GM23338 (cell line): ENCODE measurements at regions not wholly inside any gene's neighbourhood (a gene's known extent, or its start where the extent isn't known, plus 50 kb on each side); places are given as distances from the start of the nearest gene placed in this dataset.

Experiments
- ATAC-seq: fragments of 200-7000 bp; cut with Tn5 transposase; 3 replicates; pipeline ENCODE4 v1.9.1; 2020
- DNase-seq: peaks from one replicate; pipeline ENCODE4 v3.0.0-alpha.2; 2015; ENCODE audit warnings: low spot score
- H2AFZ ChIP-seq: fragments of 200-600 bp; sonication (generic); 2 replicates; pipeline ENCODE4 v1.8.0; 2016; ENCODE audit warnings: antibody characterized with exemption, mild to moderate bottlenecking, moderate library complexity
- H3F3A ChIP-seq: fragments of 200-600 bp; sonication (generic); replicated peaks from 2 replicates; pipeline ENCODE4 v1.8.0; 2017; ENCODE audit warnings: antibody characterized with exemption, mixed run types, low read depth
- H3K27ac ChIP-seq: fragments of 200-600 bp; sonication (generic); 2 replicates; pipeline ENCODE4 v1.6.1; 2016; ENCODE audit warnings: low read depth
- H3K27me3 ChIP-seq: fragments of 200-600 bp; sonication (generic); 2 replicates; pipeline ENCODE4 v1.8.0; 2016; ENCODE audit warnings: mild to moderate bottlenecking, mixed run types, moderate library complexity; ENCODE audit not compliant: insufficient read depth
- H3K36me3 ChIP-seq: fragments of 200-600 bp; sonication (generic); 2 replicates; pipeline ENCODE4 v1.8.0; 2016; ENCODE audit warnings: mild to moderate bottlenecking; ENCODE audit not compliant: insufficient read depth
- H3K4me1 ChIP-seq: fragments of 200-600 bp; sonication (generic); 2 replicates; pipeline ENCODE4 v1.8.0; 2016; ENCODE audit warnings: mild to moderate bottlenecking, moderate library complexity; ENCODE audit not compliant: insufficient read depth
- H3K4me2 ChIP-seq: fragments of 200-600 bp; sonication (generic); 2 replicates; pipeline ENCODE4 v1.7.1; 2017; ENCODE audit warnings: mixed run types
- H3K4me3 ChIP-seq: fragments of 200-600 bp; sonication (generic); 2 replicates; pipeline ENCODE4 v1.6.1; 2016; ENCODE audit warnings: mixed run types
- H3K79me2 ChIP-seq: fragments of 200-600 bp; sonication (generic); replicated peaks from 2 replicates; pipeline ENCODE4 v1.8.0; 2017; ENCODE audit warnings: mild to moderate bottlenecking; ENCODE audit not compliant: insufficient read depth
- H3K9me2 ChIP-seq: fragments of 200-600 bp; sonication (generic); 2 replicates; pipeline ENCODE4 v1.8.0; 2017; ENCODE audit not compliant: insufficient read depth
- H4K20me1 ChIP-seq: fragments of 200-600 bp; sonication (generic); replicated peaks from 2 replicates; pipeline ENCODE4 v1.8.0; 2017; ENCODE audit warnings: mild to moderate bottlenecking; ENCODE audit not compliant: insufficient read depth
- H3K27ac Mint-ChIP-seq: 2 replicates; pipeline ENCODE4 v1.8.0; 2020; ENCODE audit warnings: inconsistent platforms, mild to moderate bottlenecking, moderate library complexity, mixed read lengths
- H3K27me3 Mint-ChIP-seq: 3 replicates; pipeline ENCODE4 v1.8.0; 2022; ENCODE audit warnings: low read depth, mild to moderate bottlenecking, moderate library complexity, mixed read lengths, inconsistent platforms; ENCODE audit not compliant: insufficient read depth, poor library complexity
- H3K36me3 Mint-ChIP-seq: 3 replicates; pipeline ENCODE4 v1.8.0; 2021; ENCODE audit warnings: low read depth, mild to moderate bottlenecking, inconsistent platforms, moderate library complexity, mixed read lengths
- H3K4me1 Mint-ChIP-seq: 3 replicates; pipeline ENCODE4 v1.8.0; 2020; ENCODE audit warnings: mild to moderate bottlenecking, inconsistent platforms, mixed read lengths
- H3K4me3 Mint-ChIP-seq: 3 replicates; pipeline ENCODE4 v1.8.0; 2021; ENCODE audit warnings: moderate library complexity, mild to moderate bottlenecking, inconsistent platforms, mixed read lengths
- H3K9me3 Mint-ChIP-seq: 3 replicates; pipeline ENCODE4 v1.8.0; 2020; ENCODE audit warnings: moderate library complexity, mild to moderate bottlenecking, inconsistent platforms, mixed read lengths
- CTCF ChIP-seq, 2 experiments: fragments of 200-600 bp in 1 of 2; sonication (generic) in 1 of 2; conservative IDR thresholded peaks; 2 replicates each; pipeline versions ENCODE4 v1.5.1 to v1.6.1; 2016 to 2017; ENCODE audit warnings: antibody characterized with exemption in 2 of 2, low read depth in 2 of 2, mild to moderate bottlenecking in 2 of 2, moderate library complexity in 1 of 2
- EZH2 ChIP-seq: fragments of 200-600 bp; sonication (generic); IDR thresholded peaks from one replicate; pipeline ENCODE4 v1.8.0; 2017; ENCODE audit warnings: antibody characterized with exemption, mild to moderate bottlenecking, low read depth; ENCODE audit not compliant: unreplicated experiment
- NANOG ChIP-seq: IDR thresholded peaks from 2 replicates; pipeline ENCODE4 v1.6.1; 2016; ENCODE audit warnings: antibody characterized with exemption, borderline replicate concordance
- POLR2AphosphoS5 ChIP-seq: IDR thresholded peaks from 2 replicates; pipeline ENCODE4 v1.6.1; 2016; ENCODE audit warnings: antibody characterized with exemption, low read depth
- REST ChIP-seq: IDR thresholded peaks from one replicate; pipeline ENCODE4 v1.6.1; 2018; ENCODE audit warnings: antibody characterized with exemption; ENCODE audit not compliant: unreplicated experiment
- STAT1 ChIP-seq: IDR thresholded peaks from one replicate; pipeline ENCODE4 v1.6.1; 2016; ENCODE audit warnings: antibody characterized with exemption; ENCODE audit not compliant: unreplicated experiment
- ZNF331 ChIP-seq: fragments of 250-450 bp; sonication (Bioruptor Pico); IDR thresholded peaks from 2 replicates; pipeline ENCODE4 v1.5.0; 2020; ENCODE audit warnings: low read depth, mild to moderate bottlenecking, moderate library complexity
- TF ChIP-seq, protein P1 (sequence below): fragments of 250-450 bp; sonication (Bioruptor Pico); IDR thresholded peaks from 2 replicates; pipeline ENCODE4 v1.5.0; 2020; ENCODE audit warnings: mild to moderate bottlenecking, moderate library complexity

DNA sequence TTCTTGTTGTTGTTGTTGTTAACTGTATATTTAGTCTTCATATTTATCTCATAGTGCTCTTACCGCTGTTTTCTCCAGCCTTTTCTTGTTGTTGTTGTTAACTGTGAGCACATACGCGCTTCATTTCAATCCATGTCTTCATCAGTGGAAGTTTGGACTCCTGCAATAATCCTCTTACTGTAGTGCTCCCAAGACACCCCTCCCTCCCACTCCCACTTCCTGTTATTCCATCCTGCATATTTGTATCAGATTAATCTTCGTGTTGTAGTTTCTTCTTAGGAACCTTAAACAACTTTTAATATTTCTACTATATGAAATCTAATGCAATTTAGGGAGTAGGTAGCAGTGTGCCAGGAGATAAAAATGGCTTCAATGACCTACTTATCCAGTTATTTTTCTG lies 674.8 kb downstream of the RAPGEF2 start:
- Histone ChIP-seq H3F3A (no peaks in the 10 kb centered on the region), H3K4me2 (no peak overlapping the region), H3K4me1 (no peaks in the 10 kb centered on the region), H3K27ac (no peak overlapping the region), H3K4me3 (no peak overlapping the region), H3K27me3 (no peaks in the 10 kb centered on the region), H3K79me2 (no peaks in the 10 kb centered on the region), H3K9me2 (no peaks in the 10 kb centered on the region), H3K36me3 (no peaks in the 10 kb centered on the region), H4K20me1 (no peaks in the 10 kb centered on the region), H2AFZ (no peak overlapping the region)
- Mint-ChIP-seq H3K4me1 (no peaks in the 10 kb centered on the region), H3K4me3 (no peak overlapping the region), H3K9me3 (no peaks in the 10 kb centered on the region), H3K27me3 (peaks cover 2% of the 10 kb centered on the region), H3K36me3 (no peaks in the 10 kb centered on the region), H3K27ac (no peak overlapping the region)
- no peak for TF ChIP-seq CTCF (conservative IDR thresholded peaks at IDR 0.05; ENCODE audit: low read depth in 2 of 2)
- DNase-seq = no peak
- ATAC-seq = no peak

DNA sequence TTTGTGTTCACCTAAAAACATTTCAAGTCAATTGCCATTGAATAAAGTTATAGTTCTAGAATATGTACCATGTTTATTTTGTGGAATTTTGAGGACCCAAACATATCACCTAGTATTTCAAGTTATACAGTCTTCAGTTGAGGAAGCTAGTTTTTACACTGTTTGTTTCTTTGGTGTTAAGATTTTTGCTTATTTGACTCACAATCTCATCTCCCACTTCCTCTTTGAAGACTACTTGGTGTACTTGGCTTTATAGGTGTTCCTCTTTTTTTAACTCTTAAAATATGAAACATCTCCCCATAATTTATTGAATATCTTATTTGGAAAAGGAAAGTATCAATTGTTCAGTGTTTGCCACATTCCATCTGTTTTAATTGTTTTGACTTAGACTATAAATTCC lies 675.4 kb downstream of the RAPGEF2 start:
- H3K4me2 ChIP-seq = no peak overlapping the region
- no peak for DNase-seq
- no peaks in the 10 kb centered on the region for H3K4me1 Mint-ChIP-seq
- H3K4me3 Mint-ChIP-seq = no peak overlapping the region
- no peaks in the 10 kb centered on the region for H4K20me1 ChIP-seq
- H3K36me3 ChIP-seq = no peaks in the 10 kb centered on the region
- ATAC-seq = no peak
- H3K4me1 ChIP-seq = no peaks in the 10 kb centered on the region
- peaks cover under 1% of the 10 kb centered on the region for H3K27me3 Mint-ChIP-seq
- H3K9me3 Mint-ChIP-seq = no peaks in the 10 kb centered on the region
- H3F3A ChIP-seq = no peaks in the 10 kb centered on the region
- no peak overlapping the region for H3K4me3 ChIP-seq
- H2AFZ ChIP-seq = no peak overlapping the region
- H3K27me3 ChIP-seq = no peaks in the 10 kb centered on the region
- no peaks in the 10 kb centered on the region for H3K36me3 Mint-ChIP-seq
- no peaks in the 10 kb centered on the region for H3K79me2 ChIP-seq
- no peak overlapping the region for H3K27ac Mint-ChIP-seq
- H3K27ac ChIP-seq = no peak overlapping the region
- H3K9me2 ChIP-seq = no peaks in the 10 kb centered on the region
- no peak for TF ChIP-seq ZNF331 (CRISPR knock-in tag)
- TF ChIP-seq EZH2 = no peak
- TF ChIP-seq, protein P1, sequence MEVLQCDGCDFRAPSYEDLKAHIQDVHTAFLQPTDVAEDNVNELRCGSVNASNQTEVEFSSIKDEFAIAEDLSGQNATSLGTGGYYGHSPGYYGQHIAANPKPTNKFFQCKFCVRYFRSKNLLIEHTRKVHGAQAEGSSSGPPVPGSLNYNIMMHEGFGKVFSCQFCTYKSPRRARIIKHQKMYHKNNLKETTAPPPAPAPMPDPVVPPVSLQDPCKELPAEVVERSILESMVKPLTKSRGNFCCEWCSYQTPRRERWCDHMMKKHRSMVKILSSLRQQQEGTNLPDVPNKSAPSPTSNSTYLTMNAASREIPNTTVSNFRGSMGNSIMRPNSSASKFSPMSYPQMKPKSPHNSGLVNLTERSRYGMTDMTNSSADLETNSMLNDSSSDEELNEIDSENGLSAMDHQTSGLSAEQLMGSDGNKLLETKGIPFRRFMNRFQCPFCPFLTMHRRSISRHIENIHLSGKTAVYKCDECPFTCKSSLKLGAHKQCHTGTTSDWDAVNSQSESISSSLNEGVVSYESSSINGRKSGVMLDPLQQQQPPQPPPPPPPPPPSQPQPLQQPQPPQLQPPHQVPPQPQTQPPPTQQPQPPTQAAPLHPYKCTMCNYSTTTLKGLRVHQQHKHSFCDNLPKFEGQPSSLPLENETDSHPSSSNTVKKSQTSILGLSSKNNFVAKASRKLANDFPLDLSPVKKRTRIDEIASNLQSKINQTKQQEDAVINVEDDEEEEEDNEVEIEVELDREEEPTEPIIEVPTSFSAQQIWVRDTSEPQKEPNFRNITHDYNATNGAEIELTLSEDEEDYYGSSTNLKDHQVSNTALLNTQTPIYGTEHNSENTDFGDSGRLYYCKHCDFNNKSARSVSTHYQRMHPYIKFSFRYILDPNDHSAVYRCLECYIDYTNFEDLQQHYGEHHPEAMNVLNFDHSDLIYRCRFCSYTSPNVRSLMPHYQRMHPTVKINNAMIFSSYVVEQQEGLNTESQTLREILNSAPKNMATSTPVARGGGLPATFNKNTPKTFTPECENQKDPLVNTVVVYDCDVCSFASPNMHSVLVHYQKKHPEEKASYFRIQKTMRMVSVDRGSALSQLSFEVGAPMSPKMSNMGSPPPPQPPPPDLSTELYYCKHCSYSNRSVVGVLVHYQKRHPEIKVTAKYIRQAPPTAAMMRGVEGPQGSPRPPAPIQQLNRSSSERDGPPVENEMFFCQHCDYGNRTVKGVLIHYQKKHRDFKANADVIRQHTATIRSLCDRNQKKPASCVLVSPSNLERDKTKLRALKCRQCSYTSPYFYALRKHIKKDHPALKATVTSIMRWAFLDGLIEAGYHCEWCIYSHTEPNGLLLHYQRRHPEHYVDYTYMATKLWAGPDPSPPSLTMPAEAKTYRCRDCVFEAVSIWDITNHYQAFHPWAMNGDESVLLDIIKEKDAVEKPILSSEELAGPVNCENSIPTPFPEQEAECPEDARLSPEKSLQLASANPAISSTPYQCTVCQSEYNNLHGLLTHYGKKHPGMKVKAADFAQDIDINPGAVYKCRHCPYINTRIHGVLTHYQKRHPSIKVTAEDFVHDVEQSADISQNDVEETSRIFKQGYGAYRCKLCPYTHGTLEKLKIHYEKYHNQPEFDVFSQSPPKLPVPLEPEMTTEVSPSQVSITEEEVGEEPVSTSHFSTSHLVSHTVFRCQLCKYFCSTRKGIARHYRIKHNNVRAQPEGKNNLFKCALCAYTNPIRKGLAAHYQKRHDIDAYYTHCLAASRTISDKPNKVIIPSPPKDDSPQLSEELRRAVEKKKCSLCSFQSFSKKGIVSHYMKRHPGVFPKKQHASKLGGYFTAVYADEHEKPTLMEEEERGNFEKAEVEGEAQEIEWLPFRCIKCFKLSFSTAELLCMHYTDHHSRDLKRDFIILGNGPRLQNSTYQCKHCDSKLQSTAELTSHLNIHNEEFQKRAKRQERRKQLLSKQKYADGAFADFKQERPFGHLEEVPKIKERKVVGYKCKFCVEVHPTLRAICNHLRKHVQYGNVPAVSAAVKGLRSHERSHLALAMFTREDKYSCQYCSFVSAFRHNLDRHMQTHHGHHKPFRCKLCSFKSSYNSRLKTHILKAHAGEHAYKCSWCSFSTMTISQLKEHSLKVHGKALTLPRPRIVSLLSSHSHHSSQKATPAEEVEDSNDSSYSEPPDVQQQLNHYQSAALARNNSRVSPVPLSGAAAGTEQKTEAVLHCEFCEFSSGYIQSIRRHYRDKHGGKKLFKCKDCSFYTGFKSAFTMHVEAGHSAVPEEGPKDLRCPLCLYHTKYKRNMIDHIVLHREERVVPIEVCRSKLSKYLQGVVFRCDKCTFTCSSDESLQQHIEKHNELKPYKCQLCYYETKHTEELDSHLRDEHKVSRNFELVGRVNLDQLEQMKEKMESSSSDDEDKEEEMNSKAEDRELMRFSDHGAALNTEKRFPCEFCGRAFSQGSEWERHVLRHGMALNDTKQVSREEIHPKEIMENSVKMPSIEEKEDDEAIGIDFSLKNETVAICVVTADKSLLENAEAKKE (CRISPR knock-in tag) = no peak
- no peak for TF ChIP-seq REST
- no peak for TF ChIP-seq NANOG
- no peak for TF ChIP-seq CTCF (conservative IDR thresholded peaks at IDR 0.05; ENCODE audit: low read depth in 2 of 2)
- no peak for TF ChIP-seq POLR2AphosphoS5
- no peak for TF ChIP-seq STAT1
